ENCODE measurements at regions not wholly inside any gene's neighbourhood (a gene's known extent, or its start where the extent isn't known, plus 50 kb on each side); places are given as distances from the start of the nearest gene placed in this dataset.

- TF ChIP-seq CTCF (IDR thresholded peaks at IDR 0.05), result no peak
- no peak for TF ChIP-seq POLR2AphosphoS5 (IDR thresholded peaks at IDR 0.05)
These were observed 59.5 kb upstream of the DYRK2 start for GRCh38 chr12:67589078-67589477.

All from transverse colon (tissue), 4 donors.